Liver (tissue), 8 donors: ENCODE measurements at regions not wholly inside any gene's neighbourhood (a gene's known extent, or its start where the extent isn't known, plus 50 kb on each side); places are given as distances from the start of the nearest gene placed in this dataset.

Source experiments
- DNase-seq: peaks from one replicate; pipeline ENCODE4 v3.0.0-alpha.2; 2017; ENCODE audit warnings: low spot score
- H3K27ac ChIP-seq, 2 donors: one replicate each; pipeline ENCODE4 v1.7.0; 2013; ENCODE audit warnings: inconsistent platforms in 2 of 2, low read length in 2 of 2, control low read depth in 1 of 2, low read depth in 1 of 2, mild to moderate bottlenecking in 1 of 2
- H3K27me3 ChIP-seq, 4 donors: one replicate each; pipeline versions ENCODE4 v1.6.1 to v1.7.0; 2013; ENCODE audit warnings: low read length in 3 of 4, inconsistent platforms in 1 of 4, mild to moderate bottlenecking in 1 of 4, moderate library complexity in 1 of 4; ENCODE audit not compliant: control insufficient read depth in 4 of 4, insufficient read depth in 4 of 4
- H3K36me3 ChIP-seq, 4 donors: one replicate each; pipeline versions ENCODE4 v1.6.1 to v1.7.0; 2013; ENCODE audit warnings: low read length in 3 of 4, mild to moderate bottlenecking in 3 of 4, low read depth in 1 of 4, moderate library complexity in 1 of 4; ENCODE audit not compliant: control insufficient read depth in 4 of 4, insufficient read depth in 3 of 4
- H3K4me1 ChIP-seq, 4 donors: one replicate each; pipeline versions ENCODE4 v1.6.1 to v1.7.0; 2013; ENCODE audit warnings: low read length in 3 of 4, mild to moderate bottlenecking in 3 of 4, moderate library complexity in 1 of 4; ENCODE audit not compliant: control insufficient read depth in 4 of 4, insufficient read depth in 4 of 4
- H3K4me3 ChIP-seq, 3 donors: one replicate each; pipeline versions ENCODE4 v1.6.1 to v1.7.0; 2013; ENCODE audit warnings: low read length in 3 of 3, control low read depth in 1 of 3, low read depth in 1 of 3, mild to moderate bottlenecking in 1 of 3
- H3K9ac ChIP-seq, 2 donors: one replicate each; pipeline ENCODE4 v1.7.0; 2013; ENCODE audit warnings: low read length in 2 of 2, mild to moderate bottlenecking in 2 of 2, moderate library complexity in 2 of 2, control low read depth in 1 of 2, low read depth in 1 of 2
- H3K9me3 ChIP-seq, 4 donors: one replicate each; pipeline versions ENCODE4 v1.6.1 to v1.7.0; 2013; ENCODE audit warnings: low read length in 3 of 4; ENCODE audit not compliant: control insufficient read depth in 4 of 4
- EGR1 ChIP-seq, 2 donors: IDR thresholded peaks; 2 replicates each; pipeline ENCODE4 v1.6.1; 2016 to 2018; ENCODE audit warnings: antibody characterized with exemption in 2 of 2, low read depth in 2 of 2
- FOXA1 ChIP-seq: IDR thresholded peaks from 2 replicates; pipeline ENCODE4 v1.6.1; 2016; ENCODE audit warnings: antibody characterized with exemption
- FOXA2 ChIP-seq: IDR thresholded peaks from 2 replicates; pipeline ENCODE4 v1.6.1; 2016; ENCODE audit warnings: antibody characterized with exemption
- GABPA ChIP-seq, 2 donors: IDR thresholded peaks in 1 of 2; conservative IDR thresholded peaks in 1 of 2; 2 replicates each; pipeline ENCODE4 v1.6.1; 2016; ENCODE audit warnings: antibody characterized with exemption in 2 of 2, mild to moderate bottlenecking in 1 of 2, moderate library complexity in 1 of 2
- HNF4A ChIP-seq, 2 donors: conservative IDR thresholded peaks; 2 replicates each; pipeline ENCODE4 v1.6.1; 2016; ENCODE audit warnings: antibody characterized with exemption in 2 of 2, mild to moderate bottlenecking in 2 of 2
- HNF4G ChIP-seq: IDR thresholded peaks from 2 replicates; pipeline ENCODE4 v1.6.1; 2016; ENCODE audit warnings: antibody characterized with exemption
- JUND ChIP-seq, 2 donors: IDR thresholded peaks; 2 replicates each; pipeline ENCODE4 v1.6.1; 2016; ENCODE audit warnings: antibody characterized with exemption in 2 of 2
- NR2F2 ChIP-seq: IDR thresholded peaks from 2 replicates; pipeline ENCODE4 v1.6.1; 2016; ENCODE audit warnings: antibody characterized with exemption
- RAD21 ChIP-seq, 2 donors: IDR thresholded peaks; 2 replicates each; pipeline ENCODE4 v1.6.1; 2016; ENCODE audit warnings: antibody characterized with exemption in 2 of 2, mild to moderate bottlenecking in 2 of 2
- RXRA ChIP-seq, 2 donors: IDR thresholded peaks; 2 replicates each; pipeline ENCODE4 v1.6.1; 2017 to 2018; ENCODE audit warnings: antibody characterized with exemption in 2 of 2, mild to moderate bottlenecking in 1 of 2
- SP1 ChIP-seq: IDR thresholded peaks from 2 replicates; pipeline ENCODE4 v1.6.1; 2018; ENCODE audit warnings: antibody characterized with exemption, mild to moderate bottlenecking
- TAF1 ChIP-seq: conservative IDR thresholded peaks from 2 replicates; pipeline ENCODE4 v1.6.1; 2016; ENCODE audit warnings: antibody characterized with exemption, mild to moderate bottlenecking
- YY1 ChIP-seq: IDR thresholded peaks from 2 replicates; pipeline ENCODE4 v1.6.1; 2016; ENCODE audit warnings: antibody characterized with exemption, mild to moderate bottlenecking
- WGBS: extraction: QIAGEN DNeasy Blood & Tissue Kit; methylation state at CpG from one replicate; pipeline ENCODE4 v1.1.7; 2013; 5-methylcytosine and 5-hydroxymethylcytosine counted together
- TF ChIP-seq, protein P1 (sequence below): IDR thresholded peaks from 2 replicates; pipeline ENCODE4 v1.6.1; 2016; ENCODE audit warnings: antibody characterized with exemption, mild to moderate bottlenecking
- TF ChIP-seq, protein P2 (sequence below): IDR thresholded peaks from 2 replicates; pipeline ENCODE4 v1.6.1; 2016; ENCODE audit warnings: antibody characterized with exemption
- TF ChIP-seq, protein P3 (sequence below): IDR thresholded peaks from 2 replicates; pipeline ENCODE4 v1.6.1; 2016; ENCODE audit warnings: antibody characterized with exemption
- TF ChIP-seq, protein P4 (sequence below): IDR thresholded peaks from 2 replicates; pipeline ENCODE4 v1.6.1; 2016; ENCODE audit warnings: antibody characterized with exemption
- TF ChIP-seq, protein P5 (sequence below): fragments of 150-350 bp; IDR thresholded peaks from 2 replicates; pipeline ENCODE4 v1.5.1; 2017; ENCODE audit warnings: improper control_type of control experiment, low read depth, low read length; ENCODE audit not compliant: missing input control
- donor health status: healthy.
- donor health status: healthy.
- donor health status: healthy.
- donor health status: healthy.
- donor health status: healthy.

DNA sequence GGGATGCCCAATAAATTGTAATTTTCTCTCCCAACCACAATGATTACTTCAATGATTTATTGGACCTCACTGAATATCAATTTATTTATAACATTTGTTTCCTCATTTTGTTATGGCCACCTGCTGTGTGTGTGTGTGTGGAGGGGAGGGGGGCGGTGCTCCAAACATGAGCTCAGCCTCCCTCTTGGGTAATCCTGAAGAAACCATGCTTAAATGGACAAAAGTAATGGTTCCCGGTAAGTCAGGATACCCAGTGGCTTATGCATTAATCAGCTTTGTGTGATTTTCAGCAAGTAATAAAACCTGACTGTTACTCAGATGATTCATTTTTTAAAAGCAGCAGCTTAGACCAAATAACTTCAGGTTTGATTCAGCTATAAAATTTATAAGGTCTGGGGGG, 495.1 kb upstream of the MEX3C start (continued):
- TF ChIP-seq, protein P1, sequence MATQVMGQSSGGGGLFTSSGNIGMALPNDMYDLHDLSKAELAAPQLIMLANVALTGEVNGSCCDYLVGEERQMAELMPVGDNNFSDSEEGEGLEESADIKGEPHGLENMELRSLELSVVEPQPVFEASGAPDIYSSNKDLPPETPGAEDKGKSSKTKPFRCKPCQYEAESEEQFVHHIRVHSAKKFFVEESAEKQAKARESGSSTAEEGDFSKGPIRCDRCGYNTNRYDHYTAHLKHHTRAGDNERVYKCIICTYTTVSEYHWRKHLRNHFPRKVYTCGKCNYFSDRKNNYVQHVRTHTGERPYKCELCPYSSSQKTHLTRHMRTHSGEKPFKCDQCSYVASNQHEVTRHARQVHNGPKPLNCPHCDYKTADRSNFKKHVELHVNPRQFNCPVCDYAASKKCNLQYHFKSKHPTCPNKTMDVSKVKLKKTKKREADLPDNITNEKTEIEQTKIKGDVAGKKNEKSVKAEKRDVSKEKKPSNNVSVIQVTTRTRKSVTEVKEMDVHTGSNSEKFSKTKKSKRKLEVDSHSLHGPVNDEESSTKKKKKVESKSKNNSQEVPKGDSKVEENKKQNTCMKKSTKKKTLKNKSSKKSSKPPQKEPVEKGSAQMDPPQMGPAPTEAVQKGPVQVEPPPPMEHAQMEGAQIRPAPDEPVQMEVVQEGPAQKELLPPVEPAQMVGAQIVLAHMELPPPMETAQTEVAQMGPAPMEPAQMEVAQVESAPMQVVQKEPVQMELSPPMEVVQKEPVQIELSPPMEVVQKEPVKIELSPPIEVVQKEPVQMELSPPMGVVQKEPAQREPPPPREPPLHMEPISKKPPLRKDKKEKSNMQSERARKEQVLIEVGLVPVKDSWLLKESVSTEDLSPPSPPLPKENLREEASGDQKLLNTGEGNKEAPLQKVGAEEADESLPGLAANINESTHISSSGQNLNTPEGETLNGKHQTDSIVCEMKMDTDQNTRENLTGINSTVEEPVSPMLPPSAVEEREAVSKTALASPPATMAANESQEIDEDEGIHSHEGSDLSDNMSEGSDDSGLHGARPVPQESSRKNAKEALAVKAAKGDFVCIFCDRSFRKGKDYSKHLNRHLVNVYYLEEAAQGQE, result no peak
- no peak for TF ChIP-seq SP1
- no peak for TF ChIP-seq GABPA (IDR thresholded peaks at IDR 0.05 in 1 of 2, conservative IDR thresholded peaks at IDR 0.05 in 1 of 2)

DNA sequence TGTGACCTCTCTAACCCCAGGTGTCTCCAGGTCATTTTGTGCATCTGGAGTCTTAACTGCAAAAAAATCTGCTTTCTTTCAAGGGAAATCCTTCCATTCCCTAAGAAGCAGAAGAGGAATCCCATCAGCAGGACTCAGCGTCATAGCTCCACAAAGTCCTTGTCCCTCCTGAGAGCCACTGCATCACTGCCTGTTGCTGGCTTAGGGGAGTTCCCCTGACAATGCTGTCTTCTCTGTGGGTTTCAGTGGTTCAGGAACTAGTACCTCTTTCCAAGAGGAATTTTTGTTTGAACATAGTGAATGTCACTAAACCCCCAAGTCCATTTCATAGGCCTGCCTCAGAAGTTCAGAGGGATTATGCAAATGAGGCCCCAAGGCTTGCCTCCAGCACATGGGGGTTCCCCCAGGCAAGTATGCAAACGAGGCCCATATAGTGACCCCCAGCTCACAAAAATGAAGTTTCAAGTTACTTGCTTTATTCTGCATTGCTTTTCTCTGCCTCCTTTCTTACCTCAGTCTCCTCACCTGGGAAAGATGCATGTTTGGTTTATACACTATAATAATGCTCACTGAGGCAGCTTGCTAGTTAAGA, 513.9 kb upstream of the MEX3C start:
- DNase-seq, result no peak
- H3K9ac ChIP-seq, result no peak overlapping the region
- peaks cover 5 to 9% (median 8%) of the 10 kb centered on the region in 4 donors for H3K9me3 ChIP-seq
- TF ChIP-seq, protein P1, result no peak
- no peak for TF ChIP-seq SP1
- TF ChIP-seq, protein P2, sequence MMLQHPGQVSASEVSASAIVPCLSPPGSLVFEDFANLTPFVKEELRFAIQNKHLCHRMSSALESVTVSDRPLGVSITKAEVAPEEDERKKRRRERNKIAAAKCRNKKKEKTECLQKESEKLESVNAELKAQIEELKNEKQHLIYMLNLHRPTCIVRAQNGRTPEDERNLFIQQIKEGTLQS, result no peak
- TF ChIP-seq EGR1 (IDR thresholded peaks at IDR 0.05; ENCODE audit: low read depth in 2 of 2), result no peak
- TF ChIP-seq, protein P3, sequence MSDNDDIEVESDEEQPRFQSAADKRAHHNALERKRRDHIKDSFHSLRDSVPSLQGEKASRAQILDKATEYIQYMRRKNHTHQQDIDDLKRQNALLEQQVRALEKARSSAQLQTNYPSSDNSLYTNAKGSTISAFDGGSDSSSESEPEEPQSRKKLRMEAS, result no peak
- no peak for TF ChIP-seq HNF4A (conservative IDR thresholded peaks at IDR 0.05)
- no peak for TF ChIP-seq HNF4G
- TF ChIP-seq YY1, result no peak
- no peak for TF ChIP-seq JUND (IDR thresholded peaks at IDR 0.05)
- TF ChIP-seq, protein P4, sequence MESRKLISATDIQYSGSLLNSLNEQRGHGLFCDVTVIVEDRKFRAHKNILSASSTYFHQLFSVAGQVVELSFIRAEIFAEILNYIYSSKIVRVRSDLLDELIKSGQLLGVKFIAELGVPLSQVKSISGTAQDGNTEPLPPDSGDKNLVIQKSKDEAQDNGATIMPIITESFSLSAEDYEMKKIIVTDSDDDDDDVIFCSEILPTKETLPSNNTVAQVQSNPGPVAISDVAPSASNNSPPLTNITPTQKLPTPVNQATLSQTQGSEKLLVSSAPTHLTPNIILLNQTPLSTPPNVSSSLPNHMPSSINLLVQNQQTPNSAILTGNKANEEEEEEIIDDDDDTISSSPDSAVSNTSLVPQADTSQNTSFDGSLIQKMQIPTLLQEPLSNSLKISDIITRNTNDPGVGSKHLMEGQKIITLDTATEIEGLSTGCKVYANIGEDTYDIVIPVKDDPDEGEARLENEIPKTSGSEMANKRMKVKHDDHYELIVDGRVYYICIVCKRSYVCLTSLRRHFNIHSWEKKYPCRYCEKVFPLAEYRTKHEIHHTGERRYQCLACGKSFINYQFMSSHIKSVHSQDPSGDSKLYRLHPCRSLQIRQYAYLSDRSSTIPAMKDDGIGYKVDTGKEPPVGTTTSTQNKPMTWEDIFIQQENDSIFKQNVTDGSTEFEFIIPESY, result no peak
- TF ChIP-seq, protein P5, sequence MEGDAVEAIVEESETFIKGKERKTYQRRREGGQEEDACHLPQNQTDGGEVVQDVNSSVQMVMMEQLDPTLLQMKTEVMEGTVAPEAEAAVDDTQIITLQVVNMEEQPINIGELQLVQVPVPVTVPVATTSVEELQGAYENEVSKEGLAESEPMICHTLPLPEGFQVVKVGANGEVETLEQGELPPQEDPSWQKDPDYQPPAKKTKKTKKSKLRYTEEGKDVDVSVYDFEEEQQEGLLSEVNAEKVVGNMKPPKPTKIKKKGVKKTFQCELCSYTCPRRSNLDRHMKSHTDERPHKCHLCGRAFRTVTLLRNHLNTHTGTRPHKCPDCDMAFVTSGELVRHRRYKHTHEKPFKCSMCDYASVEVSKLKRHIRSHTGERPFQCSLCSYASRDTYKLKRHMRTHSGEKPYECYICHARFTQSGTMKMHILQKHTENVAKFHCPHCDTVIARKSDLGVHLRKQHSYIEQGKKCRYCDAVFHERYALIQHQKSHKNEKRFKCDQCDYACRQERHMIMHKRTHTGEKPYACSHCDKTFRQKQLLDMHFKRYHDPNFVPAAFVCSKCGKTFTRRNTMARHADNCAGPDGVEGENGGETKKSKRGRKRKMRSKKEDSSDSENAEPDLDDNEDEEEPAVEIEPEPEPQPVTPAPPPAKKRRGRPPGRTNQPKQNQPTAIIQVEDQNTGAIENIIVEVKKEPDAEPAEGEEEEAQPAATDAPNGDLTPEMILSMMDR, result no peak
- no peak for TF ChIP-seq GABPA (IDR thresholded peaks at IDR 0.05 in 1 of 2, conservative IDR thresholded peaks at IDR 0.05 in 1 of 2)
- TF ChIP-seq RAD21 (IDR thresholded peaks at IDR 0.05), result no peak
- TF ChIP-seq RXRA (IDR thresholded peaks at IDR 0.05), result no peak
- TF ChIP-seq NR2F2, result no peak
- no peak for TF ChIP-seq TAF1
- TF ChIP-seq FOXA1, result no peak
- no peak for TF ChIP-seq FOXA2
- H3K4me1 ChIP-seq, result no peaks in the 10 kb centered on the region
- no peak overlapping the region for H3K4me3 ChIP-seq
- H3K27ac ChIP-seq, result no peak overlapping the region
- peaks cover 0 to 2% (median 0%) of the 10 kb centered on the region in 4 donors for H3K27me3 ChIP-seq
- WGBS, result 49% methylated on average over 2 of the region's 2 CpGs
- H3K36me3 ChIP-seq, result no peaks in the 10 kb centered on the region
